Astrocyte (in vitro differentiated cells and primary cell): ENCODE measurements at regions not wholly inside any gene's neighbourhood (a gene's known extent, or its start where the extent isn't known, plus 50 kb on each side); places are given as distances from the start of the nearest gene placed in this dataset.

Source experiments
- DNase-seq: peaks from one replicate; pipeline ENCODE4 v3.0.0-alpha.2; 2010; ENCODE audit warnings: low read depth
- FAIRE-seq: peaks from 2 replicates; lab custom pipeline; 2011; peaks lifted over from hg19 to GRCh38; lab: Jason Lieb, UNC
- H2AFZ ChIP-seq: 2 replicates; pipeline ENCODE4 v1.6.0; 2012; ENCODE audit warnings: low read depth, low read length, inconsistent platforms
- H3K27ac ChIP-seq: 2 replicates; pipeline ENCODE4 v1.5.1; 2011; ENCODE audit warnings: low read depth, low read length, inconsistent platforms
- H3K27me3 ChIP-seq: 2 replicates; pipeline ENCODE4 v1.6.0; 2011; ENCODE audit warnings: low read length, inconsistent platforms; ENCODE audit not compliant: insufficient read depth
- H3K36me3 ChIP-seq: 2 replicates; pipeline ENCODE4 v1.5.1; 2011; ENCODE audit warnings: low read length, inconsistent platforms; ENCODE audit not compliant: insufficient read depth
- H3K4me1 ChIP-seq: 2 replicates; pipeline ENCODE4 v1.5.1; 2011; ENCODE audit warnings: low read length, inconsistent platforms; ENCODE audit not compliant: insufficient read depth
- H3K4me2 ChIP-seq: 2 replicates; pipeline ENCODE4 v1.6.0; 2012; ENCODE audit warnings: low read length, inconsistent platforms
- H3K4me3 ChIP-seq: 2 replicates; pipeline ENCODE4 v1.5.1; 2011; ENCODE audit warnings: low read depth, mild to moderate bottlenecking, low read length, inconsistent platforms; ENCODE audit not compliant: insufficient read depth
- H3K79me2 ChIP-seq: 2 replicates; pipeline ENCODE4 v1.6.0; 2012; ENCODE audit warnings: mild to moderate bottlenecking, low read length, inconsistent platforms; ENCODE audit not compliant: insufficient read depth
- H3K9ac ChIP-seq: 2 replicates; pipeline ENCODE4 v1.6.0; 2012; ENCODE audit warnings: mild to moderate bottlenecking, low read length, inconsistent platforms
- H3K9me3 ChIP-seq: 2 replicates; pipeline ENCODE4 v1.5.1; 2012; ENCODE audit warnings: low read depth, mild to moderate bottlenecking, low read length, inconsistent platforms; ENCODE audit not compliant: insufficient read depth
- H4K20me1 ChIP-seq: 2 replicates; pipeline ENCODE4 v1.6.0; 2012; ENCODE audit warnings: low read length, inconsistent platforms; ENCODE audit not compliant: insufficient read depth
- H3K27ac Mint-ChIP-seq: one replicate; pipeline ENCODE4 v1.8.0; 2021; ENCODE audit warnings: mild to moderate bottlenecking, mixed read lengths; ENCODE audit not compliant: unreplicated experiment
- H3K27me3 Mint-ChIP-seq: one replicate; pipeline ENCODE4 v1.8.0; 2021; ENCODE audit warnings: low read depth, mixed read lengths; ENCODE audit not compliant: unreplicated experiment
- H3K36me3 Mint-ChIP-seq: one replicate; pipeline ENCODE4 v1.8.0; 2021; ENCODE audit warnings: low read depth, mixed read lengths; ENCODE audit not compliant: unreplicated experiment
- H3K4me1 Mint-ChIP-seq: one replicate; pipeline ENCODE4 v1.8.0; 2021; ENCODE audit warnings: low read depth, mixed read lengths; ENCODE audit not compliant: unreplicated experiment
- H3K4me3 Mint-ChIP-seq: one replicate; pipeline ENCODE4 v1.8.0; 2021; ENCODE audit warnings: mild to moderate bottlenecking, moderate library complexity, mixed read lengths; ENCODE audit not compliant: unreplicated experiment
- H3K9me3 Mint-ChIP-seq: one replicate; pipeline ENCODE4 v1.8.0; 2021; ENCODE audit warnings: mild to moderate bottlenecking, mixed read lengths; ENCODE audit not compliant: unreplicated experiment
- EZH2 ChIP-seq: IDR thresholded peaks from 2 replicates; pipeline ENCODE4 v1.6.1; 2012; ENCODE audit warnings: mild to moderate bottlenecking, low read length, inconsistent platforms; ENCODE audit not compliant: insufficient read depth
- TF ChIP-seq, protein P1 (sequence below): IDR thresholded peaks from 2 replicates; pipeline ENCODE4 v1.5.1; 2011; ENCODE audit warnings: low read depth, mild to moderate bottlenecking, inconsistent platforms, low read length, moderate library complexity; ENCODE audit not compliant: insufficient read depth

DNA sequence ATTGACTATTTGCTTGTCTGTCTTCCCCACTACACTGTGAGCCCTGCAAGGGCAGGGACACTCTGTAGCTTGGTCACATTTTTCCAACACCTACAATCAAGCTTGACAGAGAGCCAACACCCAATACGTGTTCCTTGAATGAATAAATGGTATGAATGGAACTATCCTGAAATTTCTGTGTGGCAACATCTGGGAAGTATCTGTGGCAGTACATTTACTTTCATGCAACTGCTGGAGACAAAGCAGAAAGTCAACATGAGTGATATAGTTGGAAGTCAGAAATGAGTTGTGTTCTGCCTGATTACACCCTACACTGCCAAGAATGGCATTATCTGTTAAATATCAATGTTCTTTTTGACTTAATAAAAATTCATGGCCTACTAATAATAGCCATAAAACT lies 343.5 kb upstream of the F9 start:
- Mint-ChIP-seq H3K4me3 (no peak overlapping the region), H3K27me3 (no peaks in the 10 kb centered on the region), H3K27ac (no peak overlapping the region), H3K36me3 (no peaks in the 10 kb centered on the region), H3K4me1 (no peaks in the 10 kb centered on the region), H3K9me3 (no peaks in the 10 kb centered on the region)
- TF ChIP-seq EZH2 = no peak
- TF ChIP-seq, protein P1, sequence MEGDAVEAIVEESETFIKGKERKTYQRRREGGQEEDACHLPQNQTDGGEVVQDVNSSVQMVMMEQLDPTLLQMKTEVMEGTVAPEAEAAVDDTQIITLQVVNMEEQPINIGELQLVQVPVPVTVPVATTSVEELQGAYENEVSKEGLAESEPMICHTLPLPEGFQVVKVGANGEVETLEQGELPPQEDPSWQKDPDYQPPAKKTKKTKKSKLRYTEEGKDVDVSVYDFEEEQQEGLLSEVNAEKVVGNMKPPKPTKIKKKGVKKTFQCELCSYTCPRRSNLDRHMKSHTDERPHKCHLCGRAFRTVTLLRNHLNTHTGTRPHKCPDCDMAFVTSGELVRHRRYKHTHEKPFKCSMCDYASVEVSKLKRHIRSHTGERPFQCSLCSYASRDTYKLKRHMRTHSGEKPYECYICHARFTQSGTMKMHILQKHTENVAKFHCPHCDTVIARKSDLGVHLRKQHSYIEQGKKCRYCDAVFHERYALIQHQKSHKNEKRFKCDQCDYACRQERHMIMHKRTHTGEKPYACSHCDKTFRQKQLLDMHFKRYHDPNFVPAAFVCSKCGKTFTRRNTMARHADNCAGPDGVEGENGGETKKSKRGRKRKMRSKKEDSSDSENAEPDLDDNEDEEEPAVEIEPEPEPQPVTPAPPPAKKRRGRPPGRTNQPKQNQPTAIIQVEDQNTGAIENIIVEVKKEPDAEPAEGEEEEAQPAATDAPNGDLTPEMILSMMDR = no peak
- H2AFZ ChIP-seq = no peak overlapping the region
- no peaks in the 10 kb centered on the region for H3K9me3 ChIP-seq
- no peak overlapping the region for H3K4me3 ChIP-seq
- FAIRE-seq = no peak
- H3K9ac ChIP-seq = no peak overlapping the region
- no peaks in the 10 kb centered on the region for H4K20me1 ChIP-seq
- no peaks in the 10 kb centered on the region for H3K4me1 ChIP-seq
- no peak overlapping the region for H3K4me2 ChIP-seq
- H3K27me3 ChIP-seq = no peaks in the 10 kb centered on the region
- no peak for DNase-seq
- H3K36me3 ChIP-seq = no peaks in the 10 kb centered on the region
- no peaks in the 10 kb centered on the region for H3K79me2 ChIP-seq
- no peak overlapping the region for H3K27ac ChIP-seq

DNA sequence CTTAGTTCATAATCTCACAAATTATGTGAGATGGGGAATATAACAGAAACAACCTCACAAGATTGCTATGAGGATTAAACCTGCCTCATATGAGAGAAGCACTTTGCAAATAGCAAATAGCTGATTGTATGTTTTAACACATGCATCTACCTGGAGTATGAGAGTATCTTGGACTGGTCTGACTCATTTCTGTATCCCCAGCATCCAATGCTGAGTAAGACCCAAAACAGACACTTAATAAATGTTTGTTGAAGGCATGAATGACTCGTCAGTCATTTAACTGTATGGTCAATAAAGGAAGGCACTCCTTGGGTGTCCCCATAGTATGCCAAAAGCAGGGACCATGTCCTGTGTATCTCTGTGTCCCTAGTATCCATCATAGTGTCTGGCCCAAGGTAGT lies 350.9 kb upstream of the F9 start:
- Histone ChIP-seq H3K9ac (no peak overlapping the region), H4K20me1 (no peaks in the 10 kb centered on the region), H3K36me3 (no peaks in the 10 kb centered on the region), H3K27ac (no peak overlapping the region), H3K9me3 (no peaks in the 10 kb centered on the region), H3K4me2 (no peak overlapping the region), H3K4me1 (no peaks in the 10 kb centered on the region), H3K4me3 (no peak overlapping the region), H2AFZ (no peak overlapping the region), H3K27me3 (no peaks in the 10 kb centered on the region), H3K79me2 (no peaks in the 10 kb centered on the region)
- Mint-ChIP-seq H3K4me1 (no peaks in the 10 kb centered on the region), H3K9me3 (peaks cover 1% of the 10 kb centered on the region), H3K27me3 (no peaks in the 10 kb centered on the region), H3K27ac (no peak overlapping the region), H3K4me3 (no peak overlapping the region), H3K36me3 (no peaks in the 10 kb centered on the region)
- DNase-seq (no peak), FAIRE-seq (peak; percentile 86)
- no peak for TF ChIP-seq EZH2
- TF ChIP-seq, protein P1 = no peak

DNA sequence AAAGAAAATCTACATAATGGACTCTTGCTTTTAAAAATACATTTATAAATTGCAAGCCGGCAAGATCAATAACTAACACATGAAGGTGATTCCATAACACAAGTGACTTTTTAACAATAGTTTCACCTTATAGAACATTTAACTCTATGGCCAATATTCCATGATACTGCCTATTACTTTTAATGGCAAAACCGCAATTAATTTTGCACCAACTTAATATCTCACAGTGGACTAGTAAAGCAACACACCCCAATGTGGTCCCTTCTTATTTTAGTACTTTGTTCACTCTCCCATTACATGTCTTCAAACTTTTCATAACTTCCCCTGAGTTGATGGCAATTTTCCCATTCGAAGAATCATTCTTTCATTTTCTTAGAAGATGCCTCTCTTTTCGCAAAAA lies 351.6 kb upstream of the F9 start:
- H3K27me3 Mint-ChIP-seq = no peaks in the 10 kb centered on the region
- no peaks in the 10 kb centered on the region for H3K9me3 ChIP-seq
- no peaks in the 10 kb centered on the region for H3K4me1 Mint-ChIP-seq
- H4K20me1 ChIP-seq = no peaks in the 10 kb centered on the region
- no peaks in the 10 kb centered on the region for H3K36me3 Mint-ChIP-seq
- H3K36me3 ChIP-seq = no peaks in the 10 kb centered on the region
- DNase-seq = no peak
- H3K27me3 ChIP-seq = no peaks in the 10 kb centered on the region
- H3K4me2 ChIP-seq = no peak overlapping the region
- no peak overlapping the region for H2AFZ ChIP-seq
- TF ChIP-seq, protein P1 = no peak
- no peak for TF ChIP-seq EZH2
- H3K9ac ChIP-seq = no peak overlapping the region
- no peaks in the 10 kb centered on the region for H3K79me2 ChIP-seq
- no peak overlapping the region for H3K27ac Mint-ChIP-seq
- no peak for FAIRE-seq
- no peak overlapping the region for H3K4me3 ChIP-seq
- H3K9me3 Mint-ChIP-seq = peaks cover 1% of the 10 kb centered on the region
- H3K4me3 Mint-ChIP-seq = no peak overlapping the region
- no peak overlapping the region for H3K27ac ChIP-seq
- no peaks in the 10 kb centered on the region for H3K4me1 ChIP-seq
